Activated T-cell treated with anti-CD3 and anti-CD28 coated beads, Interleukin-2, amount 50 U/mL, for 24 hours (primary cell): ENCODE measurements at regions not wholly inside any gene's neighbourhood (a gene's known extent, or its start where the extent isn't known, plus 50 kb on each side); places are given as distances from the start of the nearest gene placed in this dataset.

Experiments used
- DNase-seq: peaks from one replicate; pipeline ENCODE4 v3.0.0-alpha.2; 2020
- H3K27ac Mint-ChIP-seq: 2 replicates; pipeline ENCODE4 v1.8.0; 2020; ENCODE audit warnings: mild to moderate bottlenecking, mixed read lengths
- H3K27me3 Mint-ChIP-seq: 2 replicates; pipeline ENCODE4 v1.8.0; 2020; ENCODE audit warnings: mixed read lengths
- H3K36me3 Mint-ChIP-seq: 2 replicates; pipeline ENCODE4 v1.8.0; 2020; ENCODE audit warnings: low read depth, mixed read lengths
- H3K4me1 Mint-ChIP-seq: 2 replicates; pipeline ENCODE4 v1.8.0; 2020; ENCODE audit warnings: low read depth, mixed read lengths
- H3K4me3 Mint-ChIP-seq: 2 replicates; pipeline ENCODE4 v1.8.0; 2020; ENCODE audit warnings: mild to moderate bottlenecking, moderate library complexity, mixed read lengths
- H3K9me3 Mint-ChIP-seq: 2 replicates; pipeline ENCODE4 v1.8.0; 2020; ENCODE audit warnings: mixed read lengths

GRCh38 chr4:54554339-54554990 is 103.3 kb upstream of the KIT start:
- H3K27me3 Mint-ChIP-seq, result no peaks in the 10 kb centered on the region
- no peaks in the 10 kb centered on the region for H3K4me1 Mint-ChIP-seq
- H3K4me3 Mint-ChIP-seq, result no peak overlapping the region
- H3K36me3 Mint-ChIP-seq, result no peaks in the 10 kb centered on the region
- no peak overlapping the region for H3K27ac Mint-ChIP-seq
- DNase-seq, result no peak
- no peaks in the 10 kb centered on the region for H3K9me3 Mint-ChIP-seq

- no peak for DNase-seq
- no peaks in the 10 kb centered on the region for H3K4me1 Mint-ChIP-seq
- no peaks in the 10 kb centered on the region for H3K36me3 Mint-ChIP-seq
- H3K27ac Mint-ChIP-seq, result no peak overlapping the region
- H3K4me3 Mint-ChIP-seq, result no peak overlapping the region
- H3K9me3 Mint-ChIP-seq, result no peaks in the 10 kb centered on the region
- H3K27me3 Mint-ChIP-seq, result peaks cover 3% of the 10 kb centered on the region
Observed at GRCh38 chr4:54556051-54556450, 101.7 kb upstream of the KIT start.

- no peak for DNase-seq
- no peaks in the 10 kb centered on the region for H3K9me3 Mint-ChIP-seq
- H3K36me3 Mint-ChIP-seq, result no peaks in the 10 kb centered on the region
- peaks cover 3% of the 10 kb centered on the region for H3K27me3 Mint-ChIP-seq
- no peak overlapping the region for H3K4me3 Mint-ChIP-seq
- no peaks in the 10 kb centered on the region for H3K4me1 Mint-ChIP-seq
- no peak overlapping the region for H3K27ac Mint-ChIP-seq
Observed at GRCh38 chr4:54556587-54556986, 101.2 kb upstream of the KIT start.

- H3K9me3 Mint-ChIP-seq, result no peaks in the 10 kb centered on the region
- H3K4me1 Mint-ChIP-seq, result no peaks in the 10 kb centered on the region
- H3K36me3 Mint-ChIP-seq, result no peaks in the 10 kb centered on the region
- H3K27ac Mint-ChIP-seq, result no peak overlapping the region
- H3K27me3 Mint-ChIP-seq, result peaks cover 3% of the 10 kb centered on the region
- no peak overlapping the region for H3K4me3 Mint-ChIP-seq
- no peak for DNase-seq
Observed at GRCh38 chr4:54558889-54559677, 98.7 kb upstream of the KIT start.

- Mint-ChIP-seq H3K27ac (no peak overlapping the region), H3K9me3 (no peaks in the 10 kb centered on the region), H3K36me3 (no peaks in the 10 kb centered on the region)
Observed at GRCh38 chr4:54560513-54560912, 97.2 kb upstream of the KIT start.

GRCh38 chr4:54561940-54562339 is 95.8 kb upstream of the KIT start:
- Mint-ChIP-seq H3K4me1 (peaks cover 6% of the 10 kb centered on the region), H3K9me3 (no peaks in the 10 kb centered on the region), H3K27me3 (peaks cover 3% of the 10 kb centered on the region), H3K4me3 (no peak overlapping the region), H3K27ac (no peak overlapping the region), H3K36me3 (no peaks in the 10 kb centered on the region)
- DNase-seq, result no peak

More at GRCh38 chr4:54560513-54560912, 97.2 kb upstream of the KIT start:
- Mint-ChIP-seq H3K27me3 (peaks cover 3% of the 10 kb centered on the region), H3K4me3 (no peak overlapping the region), H3K4me1 (no peaks in the 10 kb centered on the region)
- DNase-seq, result no peak

- H3K27ac Mint-ChIP-seq, result no peak overlapping the region
- no peaks in the 10 kb centered on the region for H3K36me3 Mint-ChIP-seq
- no peak for DNase-seq
- peaks cover 6% of the 10 kb centered on the region for H3K4me1 Mint-ChIP-seq
- no peaks in the 10 kb centered on the region for H3K27me3 Mint-ChIP-seq
- H3K9me3 Mint-ChIP-seq, result no peaks in the 10 kb centered on the region
- H3K4me3 Mint-ChIP-seq, result no peak overlapping the region
Observed at GRCh38 chr4:54566608-54567007, 91.1 kb upstream of the KIT start.

- H3K36me3 Mint-ChIP-seq, result no peaks in the 10 kb centered on the region
- no peaks in the 10 kb centered on the region for H3K27me3 Mint-ChIP-seq
- H3K27ac Mint-ChIP-seq, result no peak overlapping the region
- no peaks in the 10 kb centered on the region for H3K9me3 Mint-ChIP-seq
- H3K4me3 Mint-ChIP-seq, result no peak overlapping the region
- peaks cover 6% of the 10 kb centered on the region for H3K4me1 Mint-ChIP-seq
- DNase-seq, result no peak
Observed at GRCh38 chr4:54567327-54567726, 90.4 kb upstream of the KIT start.

GRCh38 chr4:54568184-54568583 is 89.6 kb upstream of the KIT start:
- Mint-ChIP-seq H3K9me3 (no peaks in the 10 kb centered on the region), H3K27ac (no peak overlapping the region), H3K36me3 (no peaks in the 10 kb centered on the region), H3K27me3 (no peaks in the 10 kb centered on the region), H3K4me3 (no peak overlapping the region), H3K4me1 (peaks cover 6% of the 10 kb centered on the region)
- DNase-seq, result no peak

- Mint-ChIP-seq H3K9me3 (no peaks in the 10 kb centered on the region), H3K27me3 (no peaks in the 10 kb centered on the region), H3K36me3 (no peaks in the 10 kb centered on the region), H3K4me3 (no peak overlapping the region), H3K27ac (no peak overlapping the region), H3K4me1 (peaks cover 6% of the 10 kb centered on the region)
- DNase-seq, result no peak
Observed at GRCh38 chr4:54570822-54571221, 86.9 kb upstream of the KIT start.

GRCh38 chr4:54571293-54572151 is 86.2 kb upstream of the KIT start:
- H3K36me3 Mint-ChIP-seq, result no peaks in the 10 kb centered on the region
- H3K27me3 Mint-ChIP-seq, result no peaks in the 10 kb centered on the region
- H3K27ac Mint-ChIP-seq, result no peak overlapping the region
- DNase-seq, result no peak
- H3K4me3 Mint-ChIP-seq, result no peak overlapping the region
- H3K9me3 Mint-ChIP-seq, result no peaks in the 10 kb centered on the region
- H3K4me1 Mint-ChIP-seq, result peaks cover 4% of the 10 kb centered on the region

- Mint-ChIP-seq H3K9me3 (no peaks in the 10 kb centered on the region), H3K4me3 (no peak overlapping the region), H3K27ac (no peak overlapping the region), H3K27me3 (no peaks in the 10 kb centered on the region), H3K4me1 (no peaks in the 10 kb centered on the region), H3K36me3 (no peaks in the 10 kb centered on the region)
- no peak for DNase-seq
Observed at GRCh38 chr4:54572152-54572542, 85.6 kb upstream of the KIT start.

- no peak overlapping the region for H3K4me3 Mint-ChIP-seq
- H3K4me1 Mint-ChIP-seq, result no peaks in the 10 kb centered on the region
- H3K9me3 Mint-ChIP-seq, result no peaks in the 10 kb centered on the region
- no peak overlapping the region for H3K27ac Mint-ChIP-seq
- DNase-seq, result no peak
- H3K27me3 Mint-ChIP-seq, result peaks cover 6% of the 10 kb centered on the region
- no peaks in the 10 kb centered on the region for H3K36me3 Mint-ChIP-seq
Observed at GRCh38 chr4:54574500-54574899, 83.3 kb upstream of the KIT start.

- no peak for DNase-seq
- Mint-ChIP-seq H3K9me3 (no peaks in the 10 kb centered on the region), H3K27me3 (peaks cover 6% of the 10 kb centered on the region), H3K4me1 (no peaks in the 10 kb centered on the region), H3K4me3 (no peak overlapping the region), H3K27ac (no peak overlapping the region), H3K36me3 (no peaks in the 10 kb centered on the region)
Observed at GRCh38 chr4:54575919-54576318, 81.8 kb upstream of the KIT start.

- peaks cover 16% of the 10 kb centered on the region for H3K27me3 Mint-ChIP-seq
- no peaks in the 10 kb centered on the region for H3K9me3 Mint-ChIP-seq
- H3K4me3 Mint-ChIP-seq, result no peak overlapping the region
- no peak for DNase-seq
- no peaks in the 10 kb centered on the region for H3K36me3 Mint-ChIP-seq
- H3K4me1 Mint-ChIP-seq, result no peaks in the 10 kb centered on the region
- no peak overlapping the region for H3K27ac Mint-ChIP-seq
Observed at GRCh38 chr4:54581807-54582206, 76.0 kb upstream of the KIT start.
